ENCODE measurements at regions not wholly inside any gene's neighbourhood (a gene's known extent, or its start where the extent isn't known, plus 50 kb on each side); places are given as distances from the start of the nearest gene placed in this dataset.

GRCh38 chr3:197458906-197459470 lies 96.8 kb downstream of the BDH1 start:
- TF ChIP-seq CTCF (IDR thresholded peaks at IDR 0.05) (no peak), EZH2phosphoT487 (IDR thresholded peaks at IDR 0.05) (no peak), EZH2 (IDR thresholded peaks at IDR 0.05) (no peak)

Measured in neural progenitor cell (in vitro differentiated cells).